Endothelial cell of umbilical vein (primary cell): ENCODE measurements at regions not wholly inside any gene's neighbourhood (a gene's known extent, or its start where the extent isn't known, plus 50 kb on each side); places are given as distances from the start of the nearest gene placed in this dataset.

Experiments
- BruUV-seq: library from RNA; stranded (reverse); fragments of 400-500 nt; replicated peaks from 2 replicates; lab custom pipeline; 2021; lab: Mats Ljungman, UMichigan
- CTCF ChIA-PET: fragments of 300-600, 350-600 bp; sonication (Branson Sonifier 250); formaldehyde crosslinking; loops from one replicate; lab custom pipeline; 2021; ENCODE audit warnings: antibody characterized with exemption, inconsistent platforms; lab: Charles Lee
- POLR2A ChIA-PET: fragments of 300-600, 350-600 bp; sonication (Branson Sonifier 250); formaldehyde crosslinking; loops from one replicate; lab custom pipeline; 2021; ENCODE audit warnings: antibody characterized with exemption, inconsistent platforms; lab: Charles Lee
- DNase-seq: peaks from one replicate; pipeline ENCODE4 v3.0.0-alpha.2; 2011; ENCODE audit warnings: low read depth, low spot score
- FAIRE-seq: peaks from 2 replicates; lab custom pipeline; 2011; peaks lifted over from hg19 to GRCh38; lab: Jason Lieb, UNC
- H2AFZ ChIP-seq: 2 replicates; pipeline ENCODE4 v1.6.0; 2012; ENCODE audit warnings: low read depth, low read length, control low read depth, inconsistent platforms
- H3K27ac ChIP-seq: 2 replicates; pipeline ENCODE4 v1.5.1; 2011; ENCODE audit warnings: low read depth, mild to moderate bottlenecking, control low read depth, low read length, moderate library complexity; ENCODE audit not compliant: insufficient read depth
- H3K27me3 ChIP-seq, 2 experiments: 2 replicates each; pipeline versions ENCODE4 v1.6.0 to v1.6.1; 2011; ENCODE audit warnings: low read length in 2 of 2, mixed read lengths in 1 of 2; ENCODE audit not compliant: control insufficient read depth in 2 of 2, insufficient read depth in 2 of 2
- H3K36me3 ChIP-seq, 2 experiments: 2 replicates in 1 of 2; 3 replicates in 1 of 2; pipeline ENCODE4 v1.5.1; 2011; ENCODE audit warnings: low read length in 2 of 2, mild to moderate bottlenecking in 1 of 2, moderate library complexity in 1 of 2; ENCODE audit not compliant: control insufficient read depth in 2 of 2, insufficient read depth in 2 of 2; ENCODE audit errors: extremely low read depth in 1 of 2
- H3K4me1 ChIP-seq: 3 replicates; pipeline ENCODE4 v1.5.1; 2011; ENCODE audit warnings: mild to moderate bottlenecking, low read length; ENCODE audit not compliant: control insufficient read depth, insufficient read depth; ENCODE audit errors: extremely low read depth
- H3K4me2 ChIP-seq: 2 replicates; pipeline ENCODE4 v1.6.1; 2011; ENCODE audit warnings: low read length, control low read depth, mixed read lengths; ENCODE audit not compliant: insufficient read depth
- H3K4me3 ChIP-seq, 3 experiments: fragments of 200-600 bp in 1 of 3; sonication (generic), shearing (Covaris generic) in 1 of 3; replicated peaks in 1 of 3; 2 replicates each; pipeline ENCODE4 v1.5.1; 2011 to 2016; ENCODE audit warnings: control low read depth in 3 of 3, low read length in 3 of 3, mild to moderate bottlenecking in 2 of 3, inconsistent platforms in 1 of 3, low read depth in 1 of 3, moderate library complexity in 1 of 3; ENCODE audit not compliant: insufficient read depth in 1 of 3
- H3K79me2 ChIP-seq: 2 replicates; pipeline ENCODE4 v1.6.0; 2012; ENCODE audit warnings: low read length, inconsistent platforms; ENCODE audit not compliant: control insufficient read depth, insufficient read depth
- H3K9ac ChIP-seq: replicated peaks from 2 replicates; pipeline ENCODE3; 2011; ENCODE audit warnings: low read length, control low read depth; ENCODE audit not compliant: insufficient read depth; ENCODE audit errors: extremely low read depth
- H3K9me1 ChIP-seq: replicated peaks from 3 replicates; pipeline ENCODE4 v1.6.0; 2011; ENCODE audit warnings: mild to moderate bottlenecking, low read length; ENCODE audit not compliant: control insufficient read depth, insufficient read depth; ENCODE audit errors: extremely low read depth
- H3K9me3 ChIP-seq: replicated peaks from 2 replicates; pipeline ENCODE4 v1.5.1; 2012; ENCODE audit warnings: low read length, inconsistent platforms; ENCODE audit not compliant: control insufficient read depth, insufficient read depth
- H4K20me1 ChIP-seq: replicated peaks from 2 replicates; pipeline ENCODE3; 2011; ENCODE audit warnings: mild to moderate bottlenecking, low read length; ENCODE audit not compliant: control insufficient read depth, insufficient read depth; ENCODE audit errors: extremely low read depth
- CTCF ChIP-seq, 2 donors: IDR thresholded peaks; 1 replicate in 1 of 2; 2 replicates in 1 of 2; pipeline ENCODE4 v1.5.1; 2011; ENCODE audit warnings: low read length in 2 of 2, mild to moderate bottlenecking in 2 of 2, moderate library complexity in 2 of 2, control low read depth in 1 of 2, inconsistent platforms in 1 of 2, low read depth in 1 of 2; ENCODE audit not compliant: insufficient read depth in 1 of 2; ENCODE audit errors: extremely low read depth in 1 of 2
- EZH2 ChIP-seq: IDR thresholded peaks from 2 replicates; pipeline ENCODE4 v1.6.1; 2012; ENCODE audit warnings: borderline replicate concordance, low read depth, mild to moderate bottlenecking, moderate library complexity, low read length, inconsistent platforms; ENCODE audit not compliant: severe bottlenecking
- GATA2 ChIP-seq: IDR thresholded peaks from 2 replicates; pipeline ENCODE4 v1.7.0; 2011; ENCODE audit warnings: low read depth, mild to moderate bottlenecking, moderate library complexity, mixed read lengths, low read length; ENCODE audit not compliant: insufficient read length, insufficient read depth
- JUN ChIP-seq: IDR thresholded peaks from 2 replicates; pipeline ENCODE4 v1.6.1; 2011; ENCODE audit warnings: borderline replicate concordance, low read depth; ENCODE audit not compliant: insufficient read length, insufficient read depth
- MAX ChIP-seq: IDR thresholded peaks from 2 replicates; pipeline ENCODE4 v1.6.1; 2011; ENCODE audit not compliant: insufficient read depth, insufficient read length
- MYC ChIP-seq: IDR thresholded peaks from one replicate; pipeline ENCODE4 v1.6.1; 2011; ENCODE audit warnings: mild to moderate bottlenecking, low read depth, low read length
- POLR2A ChIP-seq: IDR thresholded peaks from 2 replicates; pipeline ENCODE4 v1.6.1; 2012; ENCODE audit warnings: low read depth, mild to moderate bottlenecking, control low read depth, low read length
- POLR2AphosphoS5 ChIP-seq: IDR thresholded peaks from 2 replicates; pipeline ENCODE4 v1.6.1; 2012; ENCODE audit warnings: low read depth, mild to moderate bottlenecking, control low read depth, low read length, moderate library complexity; ENCODE audit not compliant: insufficient read depth
- dilution Hi-C: fragments of 300-500 bp; cut with MboI; formaldehyde crosslinking; loops from one replicate; pipeline ENCODE4 v1.15.0; 2019; ENCODE audit warnings: low sequenced_read_pairs; ENCODE audit not compliant: extremely low pct_ligation_motif_present
- intact Hi-C: fragments of 100-400 bp; cut with micrococcal nuclease; formaldehyde crosslinking; loops from one replicate; pipeline ENCODE4 v1.10.0; 2022

- H4K20me1 ChIP-seq, result no peaks in the 10 kb centered on the region
- H3K27me3 ChIP-seq, result no peaks in the 10 kb centered on the region
- TF ChIP-seq POLR2A, result no peak
- TF ChIP-seq MAX, result no peak
- TF ChIP-seq GATA2, result no peak
- TF ChIP-seq JUN, result no peak
- TF ChIP-seq MYC, result no peak
- no peak for TF ChIP-seq EZH2
- no peak for TF ChIP-seq POLR2AphosphoS5
- no peak for TF ChIP-seq CTCF (IDR thresholded peaks at IDR 0.05; ENCODE audit: extremely low read depth in 1 of 2, insufficient read depth in 1 of 2, low read depth in 1 of 2, low read length in 2 of 2)
- H2AFZ ChIP-seq, result no peak overlapping the region
- H3K4me1 ChIP-seq, result no peaks in the 10 kb centered on the region
- no peaks in the 10 kb centered on the region for H3K9me3 ChIP-seq
- DNase-seq, result no peak
- intact Hi-C loops, result no loop called here
- POLR2A ChIA-PET, result no interaction called here
- no peaks in the 10 kb centered on the region for H3K79me2 ChIP-seq
- no peak overlapping the region for H3K4me2 ChIP-seq
- no peak for FAIRE-seq
- CTCF ChIA-PET, result no interaction called here
- H3K36me3 ChIP-seq, result no peaks in the 10 kb centered on the region
- dilution Hi-C loops, result no loop called here
- no peaks in the 10 kb centered on the region for H3K9me1 ChIP-seq
- no TSS peak for BruUV-seq
- H3K27ac ChIP-seq, result no peak overlapping the region
- no peak overlapping the region for H3K9ac ChIP-seq
- H3K4me3 ChIP-seq, result no peak overlapping the region
Measured at GRCh38 chr15:47561102-47561501, 156.2 kb upstream of the SEMA6D start.
